ENCODE measurements at regions not wholly inside any gene's neighbourhood (a gene's known extent, or its start where the extent isn't known, plus 50 kb on each side); places are given as distances from the start of the nearest gene placed in this dataset.
"Not testable (repeated sequence)": the region's sequence is repeated elsewhere in the genome, so short reads cannot be mapped to it uniquely, and the experiment has no call there.

DNA sequence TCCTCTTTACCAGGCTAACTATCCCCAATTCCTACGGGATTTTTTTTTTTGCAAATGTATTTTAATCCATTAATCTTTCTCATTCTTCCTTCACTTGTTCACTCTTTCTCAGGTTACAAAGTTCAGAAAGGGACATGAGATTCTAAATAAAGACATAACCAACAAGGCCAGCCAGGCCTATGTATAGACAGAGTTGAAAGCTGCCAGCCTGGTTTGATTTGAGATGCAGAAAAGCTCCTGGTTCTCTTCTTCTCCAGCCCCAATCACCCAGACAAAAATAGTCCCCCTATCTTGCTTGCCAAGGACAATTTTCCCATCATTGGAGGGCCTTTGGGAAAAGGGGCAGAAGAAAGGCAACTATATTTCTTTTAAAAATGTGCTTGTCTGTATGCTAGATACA lies 398.8 kb downstream of the NFIB start:
- H3K27me3 ChIP-seq (ENCODE audit: insufficient read depth, poor library complexity, severe bottlenecking): no peaks in the 10 kb centered on the region
- TF ChIP-seq GABPA (IDR thresholded peaks at IDR 0.05; ENCODE audit: low read depth) (no peak), SPI1 (IDR thresholded peaks at IDR 0.05; ENCODE audit: borderline replicate concordance, low read depth) (no peak), POLR2AphosphoS5 (IDR thresholded peaks at IDR 0.05; ENCODE audit: low read depth) (no peak)
- TF ChIP-seq, protein P1, sequence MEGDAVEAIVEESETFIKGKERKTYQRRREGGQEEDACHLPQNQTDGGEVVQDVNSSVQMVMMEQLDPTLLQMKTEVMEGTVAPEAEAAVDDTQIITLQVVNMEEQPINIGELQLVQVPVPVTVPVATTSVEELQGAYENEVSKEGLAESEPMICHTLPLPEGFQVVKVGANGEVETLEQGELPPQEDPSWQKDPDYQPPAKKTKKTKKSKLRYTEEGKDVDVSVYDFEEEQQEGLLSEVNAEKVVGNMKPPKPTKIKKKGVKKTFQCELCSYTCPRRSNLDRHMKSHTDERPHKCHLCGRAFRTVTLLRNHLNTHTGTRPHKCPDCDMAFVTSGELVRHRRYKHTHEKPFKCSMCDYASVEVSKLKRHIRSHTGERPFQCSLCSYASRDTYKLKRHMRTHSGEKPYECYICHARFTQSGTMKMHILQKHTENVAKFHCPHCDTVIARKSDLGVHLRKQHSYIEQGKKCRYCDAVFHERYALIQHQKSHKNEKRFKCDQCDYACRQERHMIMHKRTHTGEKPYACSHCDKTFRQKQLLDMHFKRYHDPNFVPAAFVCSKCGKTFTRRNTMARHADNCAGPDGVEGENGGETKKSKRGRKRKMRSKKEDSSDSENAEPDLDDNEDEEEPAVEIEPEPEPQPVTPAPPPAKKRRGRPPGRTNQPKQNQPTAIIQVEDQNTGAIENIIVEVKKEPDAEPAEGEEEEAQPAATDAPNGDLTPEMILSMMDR (IDR thresholded peaks at IDR 0.05; ENCODE audit: insufficient read depth, low read length): no peak
- TF ChIP-seq, protein P2, sequence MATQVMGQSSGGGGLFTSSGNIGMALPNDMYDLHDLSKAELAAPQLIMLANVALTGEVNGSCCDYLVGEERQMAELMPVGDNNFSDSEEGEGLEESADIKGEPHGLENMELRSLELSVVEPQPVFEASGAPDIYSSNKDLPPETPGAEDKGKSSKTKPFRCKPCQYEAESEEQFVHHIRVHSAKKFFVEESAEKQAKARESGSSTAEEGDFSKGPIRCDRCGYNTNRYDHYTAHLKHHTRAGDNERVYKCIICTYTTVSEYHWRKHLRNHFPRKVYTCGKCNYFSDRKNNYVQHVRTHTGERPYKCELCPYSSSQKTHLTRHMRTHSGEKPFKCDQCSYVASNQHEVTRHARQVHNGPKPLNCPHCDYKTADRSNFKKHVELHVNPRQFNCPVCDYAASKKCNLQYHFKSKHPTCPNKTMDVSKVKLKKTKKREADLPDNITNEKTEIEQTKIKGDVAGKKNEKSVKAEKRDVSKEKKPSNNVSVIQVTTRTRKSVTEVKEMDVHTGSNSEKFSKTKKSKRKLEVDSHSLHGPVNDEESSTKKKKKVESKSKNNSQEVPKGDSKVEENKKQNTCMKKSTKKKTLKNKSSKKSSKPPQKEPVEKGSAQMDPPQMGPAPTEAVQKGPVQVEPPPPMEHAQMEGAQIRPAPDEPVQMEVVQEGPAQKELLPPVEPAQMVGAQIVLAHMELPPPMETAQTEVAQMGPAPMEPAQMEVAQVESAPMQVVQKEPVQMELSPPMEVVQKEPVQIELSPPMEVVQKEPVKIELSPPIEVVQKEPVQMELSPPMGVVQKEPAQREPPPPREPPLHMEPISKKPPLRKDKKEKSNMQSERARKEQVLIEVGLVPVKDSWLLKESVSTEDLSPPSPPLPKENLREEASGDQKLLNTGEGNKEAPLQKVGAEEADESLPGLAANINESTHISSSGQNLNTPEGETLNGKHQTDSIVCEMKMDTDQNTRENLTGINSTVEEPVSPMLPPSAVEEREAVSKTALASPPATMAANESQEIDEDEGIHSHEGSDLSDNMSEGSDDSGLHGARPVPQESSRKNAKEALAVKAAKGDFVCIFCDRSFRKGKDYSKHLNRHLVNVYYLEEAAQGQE (IDR thresholded peaks at IDR 0.05; ENCODE audit: insufficient replicate concordance, low read depth): no peak
- no peak for DNase-seq (ENCODE audit: low read depth in 1 of 2, low spot score in 1 of 2)
- H3K4me3 ChIP-seq (replicated peaks; ENCODE audit: insufficient read depth, low read length): no peak overlapping the region
- H3K27ac ChIP-seq (replicated peaks): no peak overlapping the region

DNA sequence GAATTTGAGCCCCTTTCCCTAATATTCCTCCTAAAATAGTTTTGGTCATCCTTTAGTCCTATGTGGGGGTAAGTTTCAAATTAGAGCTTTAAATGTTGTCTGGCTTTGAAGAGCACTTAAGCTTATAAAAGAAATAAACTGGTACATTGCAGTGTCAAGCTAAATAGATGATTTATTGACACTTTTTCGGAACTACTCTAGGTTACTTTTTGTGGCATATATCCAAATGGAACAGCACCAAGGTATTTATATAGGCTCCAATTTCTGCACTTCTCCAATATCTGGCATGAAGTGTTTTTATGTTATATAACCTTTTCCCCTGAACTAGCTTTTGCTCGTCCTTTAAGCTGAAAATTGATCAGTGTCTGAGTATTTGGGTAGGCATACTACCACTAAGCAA lies 402.5 kb downstream of the NFIB start:
- H3K27me3 ChIP-seq (ENCODE audit: insufficient read depth, poor library complexity, severe bottlenecking): no peaks in the 10 kb centered on the region
- TF ChIP-seq, protein P2 (IDR thresholded peaks at IDR 0.05; ENCODE audit: insufficient replicate concordance, low read depth): no peak
- TF ChIP-seq GABPA (IDR thresholded peaks at IDR 0.05; ENCODE audit: low read depth) (no peak), SPI1 (IDR thresholded peaks at IDR 0.05; ENCODE audit: borderline replicate concordance, low read depth) (no peak), POLR2AphosphoS5 (IDR thresholded peaks at IDR 0.05; ENCODE audit: low read depth) (no peak)
- TF ChIP-seq, protein P1 (IDR thresholded peaks at IDR 0.05; ENCODE audit: insufficient read depth, low read length): no peak
- H3K27ac ChIP-seq (replicated peaks): no peak overlapping the region
- H3K4me3 ChIP-seq (replicated peaks; ENCODE audit: insufficient read depth, low read length): no peak overlapping the region
- DNase-seq (ENCODE audit: low read depth in 1 of 2, low spot score in 1 of 2): no peak

DNA sequence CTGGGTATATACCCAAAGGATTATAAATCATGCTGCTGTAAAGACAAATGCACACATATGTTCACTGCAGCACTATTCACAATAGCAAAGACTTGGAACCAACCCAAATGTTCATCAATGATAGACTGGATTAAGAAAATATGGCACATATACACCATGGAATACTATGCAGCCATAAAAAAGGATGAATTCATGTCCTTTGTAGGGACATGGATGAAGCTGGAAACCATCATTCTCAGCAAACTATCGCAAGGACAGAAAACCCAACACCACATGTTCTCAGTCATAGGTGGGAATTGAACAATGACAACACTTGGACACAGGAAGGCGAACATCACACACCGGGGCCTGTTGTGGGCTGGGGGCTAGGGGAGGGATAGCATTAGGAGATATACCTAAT lies 406.1 kb downstream of the NFIB start:
- not testable (repeated sequence) for DNase-seq (ENCODE audit: low read depth in 1 of 2, low spot score in 1 of 2); H3K27ac ChIP-seq (replicated peaks); H3K4me3 ChIP-seq (replicated peaks; ENCODE audit: insufficient read depth, low read length); H3K27me3 ChIP-seq (ENCODE audit: insufficient read depth, poor library complexity, severe bottlenecking)

DNA sequence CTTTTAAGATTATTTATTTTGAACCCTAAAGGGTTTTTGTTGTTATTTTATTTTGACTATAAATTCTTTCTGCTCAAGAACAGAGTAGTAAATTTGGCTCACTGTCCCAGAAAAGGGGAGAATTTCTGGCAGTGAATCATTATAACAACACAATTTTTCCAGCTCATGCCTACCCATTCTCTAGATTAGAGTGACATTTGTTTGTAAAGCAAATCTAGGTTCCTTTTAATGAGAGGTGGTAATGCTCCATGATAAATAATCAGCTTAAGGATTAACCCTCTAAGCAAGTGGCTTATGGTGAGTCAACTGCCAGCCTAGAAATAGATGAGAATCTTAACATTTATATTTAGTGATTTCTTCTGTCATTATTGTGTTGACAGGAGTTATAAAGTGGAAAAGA lies 409.2 kb downstream of the NFIB start:
- no peak overlapping the region for H3K4me3 ChIP-seq (replicated peaks; ENCODE audit: insufficient read depth, low read length)
- TF ChIP-seq, protein P2 (IDR thresholded peaks at IDR 0.05; ENCODE audit: insufficient replicate concordance, low read depth): no peak
- TF ChIP-seq, protein P1 (IDR thresholded peaks at IDR 0.05; ENCODE audit: insufficient read depth, low read length): no peak
- TF ChIP-seq GABPA (IDR thresholded peaks at IDR 0.05; ENCODE audit: low read depth) (no peak), POLR2AphosphoS5 (IDR thresholded peaks at IDR 0.05; ENCODE audit: low read depth) (no peak), SPI1 (IDR thresholded peaks at IDR 0.05; ENCODE audit: borderline replicate concordance, low read depth) (no peak)
- DNase-seq (ENCODE audit: low read depth in 1 of 2, low spot score in 1 of 2): no peak
- H3K27ac ChIP-seq (replicated peaks): no peak overlapping the region
- no peaks in the 10 kb centered on the region for H3K27me3 ChIP-seq (ENCODE audit: insufficient read depth, poor library complexity, severe bottlenecking)
